OCI-LY7 (cell line): ENCODE measurements at regions not wholly inside any gene's neighbourhood (a gene's known extent, or its start where the extent isn't known, plus 50 kb on each side); places are given as distances from the start of the nearest gene placed in this dataset.

Experiments used
- EZH2phosphoT487 ChIP-seq: fragments of 200-600 bp; sonication (generic); IDR thresholded peaks from 2 replicates; pipeline ENCODE4 v1.6.1; 2018; ENCODE audit warnings: low read depth, borderline replicate concordance, mild to moderate bottlenecking, mixed run types, antibody characterized with exemption, low read length, moderate library complexity, mixed read lengths
- TF ChIP-seq, protein P1 (sequence below): fragments of 200-600 bp; sonication (generic); conservative IDR thresholded peaks from 2 replicates; pipeline ENCODE4 v1.5.1; 2014; ENCODE audit warnings: mild to moderate bottlenecking, antibody characterized with exemption, low read length, moderate library complexity, mixed read lengths

DNA sequence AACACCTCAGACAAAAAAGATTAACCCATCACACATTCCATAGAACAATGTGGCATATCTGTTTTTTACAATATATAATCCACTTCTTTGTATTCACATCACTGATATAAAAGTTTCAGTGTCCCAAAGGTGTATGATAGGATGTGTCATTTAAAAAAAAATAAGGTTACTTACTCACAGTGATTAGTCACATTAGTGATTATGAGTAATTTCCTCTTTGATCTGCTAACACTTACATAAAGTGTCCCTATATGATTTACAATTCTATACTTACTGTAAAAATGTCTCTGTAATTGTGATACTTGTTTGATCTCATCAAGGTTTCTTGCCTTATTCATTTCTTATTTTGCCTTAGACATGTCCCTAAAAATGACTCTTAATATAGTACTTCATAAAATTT lies 1063.5 kb upstream of the TSPY4 start:
- TF ChIP-seq, protein P1, sequence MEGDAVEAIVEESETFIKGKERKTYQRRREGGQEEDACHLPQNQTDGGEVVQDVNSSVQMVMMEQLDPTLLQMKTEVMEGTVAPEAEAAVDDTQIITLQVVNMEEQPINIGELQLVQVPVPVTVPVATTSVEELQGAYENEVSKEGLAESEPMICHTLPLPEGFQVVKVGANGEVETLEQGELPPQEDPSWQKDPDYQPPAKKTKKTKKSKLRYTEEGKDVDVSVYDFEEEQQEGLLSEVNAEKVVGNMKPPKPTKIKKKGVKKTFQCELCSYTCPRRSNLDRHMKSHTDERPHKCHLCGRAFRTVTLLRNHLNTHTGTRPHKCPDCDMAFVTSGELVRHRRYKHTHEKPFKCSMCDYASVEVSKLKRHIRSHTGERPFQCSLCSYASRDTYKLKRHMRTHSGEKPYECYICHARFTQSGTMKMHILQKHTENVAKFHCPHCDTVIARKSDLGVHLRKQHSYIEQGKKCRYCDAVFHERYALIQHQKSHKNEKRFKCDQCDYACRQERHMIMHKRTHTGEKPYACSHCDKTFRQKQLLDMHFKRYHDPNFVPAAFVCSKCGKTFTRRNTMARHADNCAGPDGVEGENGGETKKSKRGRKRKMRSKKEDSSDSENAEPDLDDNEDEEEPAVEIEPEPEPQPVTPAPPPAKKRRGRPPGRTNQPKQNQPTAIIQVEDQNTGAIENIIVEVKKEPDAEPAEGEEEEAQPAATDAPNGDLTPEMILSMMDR: no peak
- no peak for TF ChIP-seq EZH2phosphoT487
